Stimulated activated CD4-positive, alpha-beta T cell treated with anti-CD3 and anti-CD28 coated beads, Interleukin-12 subunit alpha, Interleukin-12 subunit beta, amount 100 ng/mL, for 24 hours (primary cell): ENCODE measurements at regions not wholly inside any gene's neighbourhood (a gene's known extent, or its start where the extent isn't known, plus 50 kb on each side); places are given as distances from the start of the nearest gene placed in this dataset.

ENCODE experiments used
- DNase-seq, 2 experiments: peaks; one replicate each; pipeline ENCODE4 v3.0.0-alpha.2; 2020; ENCODE audit warnings: low read depth in 2 of 2

DNA sequence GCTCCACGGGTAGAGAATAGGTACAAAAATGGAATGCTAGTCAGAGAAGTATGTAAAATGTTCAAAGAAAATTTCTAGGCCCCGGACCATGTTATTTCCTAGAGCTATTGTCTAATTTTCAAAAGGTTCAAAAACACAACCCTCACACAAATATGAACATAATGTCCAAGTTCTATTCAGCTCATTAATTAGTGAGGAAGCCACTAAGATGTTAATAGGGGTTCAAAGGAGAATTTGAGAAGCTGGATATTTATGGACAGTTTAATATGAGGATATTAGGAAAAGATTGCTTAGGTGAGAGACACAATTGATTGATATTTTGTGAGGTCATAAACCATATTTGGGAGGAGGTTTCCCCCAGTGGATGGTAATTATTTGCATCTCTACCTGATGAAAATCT is 710.6 kb upstream of the ID2 start:
- DNase-seq: no peak

DNA sequence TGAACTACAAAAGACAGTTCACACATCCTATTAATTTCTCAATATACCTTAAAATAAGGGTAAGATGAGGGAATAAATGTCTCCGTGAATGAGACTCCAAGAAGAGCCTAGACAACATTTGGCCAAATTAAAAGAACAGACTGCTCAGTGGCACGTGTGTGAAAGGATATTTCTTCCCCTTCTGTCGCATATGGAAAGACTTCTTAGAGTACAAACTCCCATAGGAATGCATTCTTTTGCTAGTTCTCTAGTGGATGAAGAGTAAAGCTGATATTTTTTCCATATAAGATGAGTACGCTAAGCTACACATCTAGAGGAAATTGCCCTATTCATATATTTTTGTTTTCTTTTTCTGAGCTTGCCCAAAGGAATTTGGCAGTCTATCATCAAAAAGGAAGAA is 710.0 kb upstream of the ID2 start:
- no peak for DNase-seq

DNA sequence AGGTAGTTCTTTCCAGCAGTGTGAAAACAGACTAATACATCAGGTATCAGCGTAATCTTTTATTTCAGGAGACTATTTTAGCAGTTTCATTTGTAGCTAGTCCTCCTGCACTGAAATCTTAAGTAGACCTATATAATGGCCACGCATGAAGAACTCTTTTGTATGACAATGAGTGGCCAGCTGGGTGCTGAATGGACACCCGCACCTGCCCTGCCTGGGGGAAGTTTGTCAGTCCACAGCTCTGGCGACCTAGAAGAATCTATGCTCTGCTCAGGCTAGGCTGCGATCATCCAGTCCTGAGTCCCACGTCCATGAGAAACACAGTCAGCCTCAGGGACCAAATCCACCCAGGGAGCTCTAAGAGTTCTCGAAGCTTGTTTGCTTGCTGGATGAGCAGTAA is 709.2 kb upstream of the ID2 start:
- DNase-seq: no peak

DNA sequence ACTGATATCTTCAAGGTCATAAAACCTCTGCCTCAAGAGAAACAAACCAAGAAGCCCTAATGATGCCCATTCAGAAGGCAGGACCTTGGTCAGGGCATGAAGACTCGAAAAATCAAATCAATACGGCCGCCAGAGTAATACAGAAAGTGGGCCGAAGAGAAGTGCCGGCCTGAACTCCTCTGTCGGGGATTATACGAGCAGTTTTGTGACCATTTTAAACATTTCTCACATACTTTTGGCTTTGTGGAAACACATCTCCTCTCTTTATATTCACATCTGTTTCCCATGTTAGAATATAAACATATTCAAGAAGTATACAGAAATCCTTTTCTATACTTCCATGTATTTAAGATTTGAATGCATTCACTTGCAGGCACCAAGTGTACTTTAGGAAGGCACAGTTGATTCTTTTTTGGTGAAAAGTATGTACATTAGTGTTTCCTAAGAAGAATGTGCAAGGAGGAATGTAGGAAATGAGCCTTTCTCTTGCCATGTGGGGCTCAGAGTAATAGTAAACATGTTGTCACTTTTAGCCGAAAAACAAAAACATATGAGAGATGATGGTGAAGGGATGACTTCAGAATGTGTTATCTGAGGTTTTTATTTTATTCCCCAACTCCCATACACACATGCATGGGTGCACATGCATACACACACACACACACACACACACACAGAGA is 707.9 kb upstream of the ID2 start:
- DNase-seq: no peak

DNA sequence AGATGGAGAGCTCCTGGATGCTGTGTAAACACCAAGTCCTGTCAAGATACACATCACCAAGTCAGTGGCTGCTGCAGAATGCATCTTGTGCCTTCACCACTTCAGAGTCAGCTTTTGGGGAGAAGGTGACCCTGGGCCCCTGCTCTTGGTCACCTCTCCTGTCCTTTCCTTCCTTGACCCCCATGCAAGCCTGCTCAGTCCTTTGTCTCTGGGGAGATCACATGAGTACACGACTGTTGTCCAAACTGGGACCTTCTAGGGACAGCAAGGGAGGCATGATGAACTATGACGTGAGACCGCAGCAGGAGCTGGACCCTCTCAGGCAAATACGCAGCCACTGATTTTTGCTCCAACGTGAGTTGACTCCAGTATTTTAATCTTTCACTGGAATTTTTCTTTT is 706.9 kb upstream of the ID2 start:
- no peak for DNase-seq

DNA sequence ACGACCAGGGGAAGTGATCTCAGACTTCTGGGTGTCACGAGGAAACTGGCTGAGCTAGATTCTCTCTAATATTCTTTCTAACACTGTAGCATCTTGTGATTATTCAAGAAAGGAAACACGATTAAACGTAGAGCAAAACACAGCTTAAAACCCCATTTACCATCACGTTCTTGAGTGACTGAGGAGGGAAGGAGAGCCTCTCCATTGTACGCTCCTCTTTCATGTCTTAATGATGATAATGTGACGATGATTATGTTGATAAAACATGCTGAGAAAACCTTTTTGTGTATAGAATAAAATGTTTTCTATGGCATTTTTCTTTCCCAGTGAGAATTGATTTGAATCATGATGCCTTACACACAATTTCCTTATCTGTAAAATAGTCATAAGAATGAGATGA is 705.6 kb upstream of the ID2 start:
- no peak for DNase-seq

DNA sequence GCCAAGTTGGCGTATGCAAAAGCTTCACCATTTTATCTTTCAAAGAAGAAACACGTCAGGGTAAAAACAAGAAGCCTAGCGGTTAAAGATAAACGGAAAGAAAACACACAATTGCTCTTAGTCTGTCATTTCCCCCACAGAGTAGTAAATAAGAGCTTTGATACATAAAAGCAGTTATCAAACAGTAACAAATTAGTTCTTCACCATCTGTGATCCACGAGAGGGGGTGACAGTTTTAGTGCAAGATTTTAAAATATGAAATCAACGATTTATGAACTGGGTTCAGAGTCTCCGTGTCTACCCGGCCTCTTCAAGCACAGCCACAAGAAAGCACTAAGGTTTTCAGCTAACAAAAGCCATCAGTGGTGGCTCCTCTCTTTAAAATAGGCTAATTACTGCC is 703.9 kb upstream of the ID2 start:
- no peak for DNase-seq

DNA sequence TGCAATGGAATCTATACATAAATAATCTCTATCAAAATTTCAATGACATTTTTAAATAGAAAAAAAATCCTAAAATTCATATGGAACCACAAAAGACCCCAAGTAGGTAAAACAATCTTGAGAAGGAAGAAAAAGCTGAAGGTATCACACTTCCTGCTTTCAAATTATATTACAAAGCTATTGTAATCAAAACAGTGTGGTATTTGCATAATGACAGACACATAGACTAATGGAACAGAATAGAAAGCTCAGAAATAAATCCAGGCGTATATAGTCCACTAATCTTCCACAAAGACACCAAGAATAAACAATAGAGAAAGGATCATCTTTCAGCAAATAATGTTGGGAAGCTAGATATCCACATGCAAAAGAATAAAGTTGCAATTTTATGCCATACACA is 699.8 kb upstream of the ID2 start:
- DNase-seq: no peak

DNA sequence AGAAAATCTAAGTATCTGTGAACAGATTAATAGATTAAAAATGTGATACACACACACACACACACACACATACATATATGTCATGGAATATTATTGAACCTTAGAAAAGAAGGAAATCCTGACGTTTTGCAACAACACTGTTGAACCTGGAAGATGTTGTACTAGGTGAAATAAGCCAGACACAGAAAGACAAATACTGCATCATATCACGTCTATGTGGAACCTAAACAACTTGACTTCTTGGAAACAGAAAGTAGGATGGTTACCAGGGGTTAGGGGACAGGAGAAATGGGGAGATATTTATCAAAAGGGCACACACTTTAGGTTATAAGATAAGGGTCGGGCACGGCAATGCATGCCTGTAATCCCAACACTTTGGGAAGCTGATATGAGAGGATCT is 698.4 kb upstream of the ID2 start:
- no peak for DNase-seq

DNA sequence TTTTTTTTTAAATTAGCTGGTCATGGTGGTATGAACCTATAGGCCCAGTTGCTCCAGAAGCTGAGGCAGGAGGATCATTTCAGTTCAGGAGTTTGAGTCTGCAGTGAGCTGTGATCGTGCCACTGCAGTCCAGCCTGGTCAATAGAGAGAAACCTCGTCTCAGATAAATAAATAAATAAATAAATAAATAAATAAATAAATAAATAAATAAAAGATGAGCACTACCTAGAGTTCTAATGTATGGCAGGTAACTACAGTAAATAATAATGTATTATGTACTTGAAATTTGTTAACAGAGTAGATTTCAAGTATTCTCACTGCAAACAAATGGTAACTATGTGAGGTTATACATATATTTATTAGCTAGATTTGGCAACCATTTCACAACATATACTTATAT is 697.9 kb upstream of the ID2 start:
- DNase-seq: no peak

DNA sequence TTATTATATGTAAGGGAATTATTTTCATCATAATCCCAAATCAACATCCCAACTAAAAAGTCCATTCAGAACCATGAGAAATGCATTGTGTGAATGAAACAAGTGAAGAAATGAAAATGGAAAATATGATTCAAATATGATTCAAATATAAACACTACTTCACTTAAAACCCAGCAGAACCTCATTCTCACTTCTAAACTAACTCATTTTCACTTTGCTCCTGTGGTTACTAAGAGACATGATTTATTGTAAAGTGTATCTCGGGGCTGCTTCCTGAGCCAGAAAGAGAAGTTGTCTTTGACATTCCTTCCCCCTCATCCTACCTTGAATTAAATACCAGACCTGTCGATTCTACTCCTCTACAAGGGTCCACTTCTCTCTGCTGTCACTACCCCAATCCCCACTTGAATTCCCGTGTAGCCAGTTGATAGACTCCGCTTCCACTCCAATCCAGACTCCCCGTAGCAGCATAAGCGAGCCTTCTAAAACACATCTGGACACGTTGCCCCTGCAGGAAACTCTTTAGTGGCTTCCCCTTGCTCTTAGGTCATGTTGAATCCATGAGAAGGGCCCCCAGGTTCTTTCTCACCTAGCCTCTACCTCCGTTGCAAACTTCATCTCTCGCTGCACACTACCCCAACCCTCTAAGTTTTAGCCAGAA is 697.0 kb upstream of the ID2 start:
- no peak for DNase-seq

DNA sequence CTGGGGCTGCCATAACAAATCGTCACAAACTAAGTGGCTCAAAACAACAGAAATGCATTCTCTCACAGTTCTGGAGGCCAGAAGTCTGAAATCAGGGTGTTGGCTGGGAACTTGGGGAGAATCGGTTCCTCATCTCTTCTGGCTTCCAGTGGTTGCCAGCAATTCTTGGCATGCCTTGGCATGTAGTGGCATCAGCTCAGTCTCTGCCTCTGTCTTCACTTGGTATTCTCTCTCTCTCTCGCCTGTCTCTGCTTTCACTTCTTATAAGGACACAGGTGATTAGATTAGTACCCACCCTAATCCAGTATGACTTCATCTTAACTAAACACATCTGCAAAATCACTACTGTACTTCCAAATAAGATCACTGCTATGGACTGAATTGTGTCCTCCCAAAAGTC is 695.4 kb upstream of the ID2 start:
- no peak for DNase-seq

DNA sequence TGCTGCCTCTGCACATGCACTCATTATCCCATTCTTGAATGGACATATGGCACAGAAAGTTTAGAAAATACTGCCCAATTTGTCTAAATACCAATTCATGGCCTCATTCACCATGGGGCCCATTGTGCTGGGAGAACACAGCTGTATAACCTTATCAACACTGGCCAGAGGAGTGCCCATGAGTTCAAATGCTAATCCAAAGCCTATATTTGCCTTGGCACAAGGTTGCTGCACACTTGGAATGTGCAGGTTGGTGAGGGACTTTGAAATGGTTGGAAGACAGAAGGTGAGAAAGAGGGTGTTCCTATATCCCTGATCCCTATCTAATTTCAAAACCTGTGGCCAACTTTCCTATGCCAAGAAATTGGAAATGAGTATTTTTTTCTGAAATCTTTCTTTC is 693.9 kb upstream of the ID2 start:
- no peak for DNase-seq

DNA sequence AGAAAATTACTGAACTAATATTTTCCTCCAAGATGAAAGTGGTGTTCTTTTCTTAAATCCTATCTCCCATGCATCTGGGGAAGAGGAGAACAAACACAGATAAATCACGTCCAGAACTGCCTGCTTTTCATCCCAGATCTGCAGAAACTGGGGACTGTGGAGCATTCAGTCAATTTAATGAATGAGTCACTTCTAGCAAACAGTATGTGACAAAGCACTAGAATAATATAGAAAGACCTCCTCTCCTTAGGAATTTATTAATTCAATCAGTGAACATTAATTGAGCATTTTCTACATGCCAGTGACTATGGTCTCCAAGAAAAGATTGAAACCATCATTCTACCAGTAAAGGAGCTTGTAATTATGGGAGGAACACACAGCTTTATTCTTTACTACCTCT is 693.4 kb upstream of the ID2 start:
- no peak for DNase-seq

DNA sequence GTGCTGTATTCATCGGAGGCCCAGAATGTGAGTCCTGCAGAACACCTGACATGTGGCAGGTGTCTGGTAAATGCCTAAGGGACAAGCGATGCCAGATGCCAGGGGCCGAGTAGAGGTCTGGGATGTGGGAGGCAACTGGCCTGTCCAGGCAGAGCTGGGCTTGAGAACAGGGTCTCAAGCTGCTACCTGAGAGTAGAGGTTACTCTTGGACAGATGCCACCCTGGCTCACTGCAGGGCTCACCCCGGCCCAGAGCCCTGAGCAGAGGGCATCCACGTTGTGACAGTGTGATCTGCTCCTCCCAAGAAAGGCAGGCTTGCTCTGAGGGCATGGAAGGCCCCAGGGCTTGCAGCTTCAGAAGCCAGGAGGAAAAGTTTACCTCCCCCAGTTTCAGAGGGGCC is 692.0 kb upstream of the ID2 start:
- no peak for DNase-seq

DNA sequence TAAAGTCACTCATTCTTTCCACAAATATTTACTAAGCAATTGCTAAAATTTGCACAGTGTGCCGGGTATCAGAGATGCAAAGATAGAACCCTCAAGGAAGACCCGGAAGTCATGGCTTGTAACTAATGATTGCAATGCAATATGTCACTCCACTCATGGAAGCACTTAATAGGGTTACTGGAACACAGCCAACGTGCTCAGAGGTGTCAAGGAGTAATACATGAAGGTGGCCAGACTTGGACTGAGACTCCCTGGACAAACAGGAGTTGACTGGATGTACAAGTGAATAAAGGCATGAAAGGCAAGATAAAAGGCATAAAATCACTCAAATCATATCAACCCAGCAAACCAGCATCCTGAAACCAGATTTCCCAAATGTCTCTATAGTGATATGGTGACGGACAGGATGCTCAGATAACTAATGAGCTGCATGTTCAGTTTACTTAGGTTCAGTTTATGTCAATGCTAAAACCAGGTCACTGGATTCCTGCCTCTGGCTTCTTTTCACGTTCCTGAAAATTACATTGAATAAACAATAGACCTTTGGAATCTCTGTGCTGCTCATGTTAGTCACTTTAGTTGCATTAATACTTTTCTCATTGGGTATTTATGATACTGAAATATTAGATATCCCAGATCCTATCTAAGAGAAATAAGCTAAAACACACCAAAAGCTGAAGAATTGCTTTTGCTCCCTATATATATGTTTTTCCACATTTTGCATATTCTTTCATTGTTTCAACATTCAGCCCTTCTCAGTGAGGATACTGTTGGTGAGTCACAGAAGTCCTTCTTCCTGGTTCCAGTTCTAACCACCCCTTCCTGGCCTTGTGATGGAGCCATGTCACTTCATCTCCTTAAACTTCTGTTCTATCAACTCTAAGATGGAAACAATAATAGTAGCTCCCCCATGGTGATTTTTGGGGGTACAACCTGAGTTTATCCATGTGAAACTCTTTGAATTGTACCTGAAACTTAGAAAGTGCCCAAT is 688.9 kb upstream of the ID2 start:
- no peak for DNase-seq

DNA sequence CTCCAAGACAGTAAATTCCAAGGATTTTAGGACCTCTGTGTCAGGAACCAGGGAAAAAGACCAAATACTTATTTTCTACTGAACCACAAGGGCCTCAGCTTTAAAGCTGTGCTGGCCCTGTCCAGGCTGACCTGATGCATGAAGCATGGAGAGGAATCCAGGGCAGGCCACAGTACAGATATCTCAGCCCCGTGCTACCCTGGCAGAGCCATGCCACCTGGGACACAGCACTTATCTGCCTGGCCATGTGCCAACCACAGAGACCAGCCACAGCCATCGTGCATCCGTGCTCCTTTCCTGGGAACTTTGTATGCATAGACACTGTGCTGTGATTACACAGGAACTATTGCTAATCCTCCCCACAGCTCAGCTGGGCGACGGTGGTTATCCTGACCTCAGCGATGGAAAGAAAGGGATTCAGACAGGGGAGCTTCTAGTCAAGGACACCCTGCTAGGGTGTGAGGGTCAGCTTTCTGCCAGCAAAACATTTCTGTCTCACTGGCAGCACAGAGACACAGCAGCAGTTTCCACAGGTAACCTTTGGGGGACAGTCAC is 687.4 kb upstream of the ID2 start:
- DNase-seq: no peak

DNA sequence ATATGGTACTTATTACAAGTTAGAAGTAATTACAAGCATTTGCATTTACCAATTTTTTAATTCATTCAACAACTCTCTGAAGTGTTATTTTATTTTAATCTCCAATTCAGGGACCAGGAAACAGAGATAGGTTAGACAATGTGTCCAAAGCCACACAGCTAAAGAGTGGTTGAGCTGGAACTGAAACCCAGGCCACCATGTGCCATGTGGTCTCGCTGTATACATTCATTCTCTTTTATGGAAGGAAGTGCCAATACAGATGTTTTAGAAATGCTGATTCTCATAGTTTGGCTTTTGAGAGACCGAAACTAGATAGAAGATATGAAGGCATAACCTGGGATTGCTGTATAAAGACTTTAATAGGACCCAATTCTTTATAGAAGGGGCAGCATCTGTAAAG is 684.6 kb upstream of the ID2 start:
- no peak for DNase-seq

DNA sequence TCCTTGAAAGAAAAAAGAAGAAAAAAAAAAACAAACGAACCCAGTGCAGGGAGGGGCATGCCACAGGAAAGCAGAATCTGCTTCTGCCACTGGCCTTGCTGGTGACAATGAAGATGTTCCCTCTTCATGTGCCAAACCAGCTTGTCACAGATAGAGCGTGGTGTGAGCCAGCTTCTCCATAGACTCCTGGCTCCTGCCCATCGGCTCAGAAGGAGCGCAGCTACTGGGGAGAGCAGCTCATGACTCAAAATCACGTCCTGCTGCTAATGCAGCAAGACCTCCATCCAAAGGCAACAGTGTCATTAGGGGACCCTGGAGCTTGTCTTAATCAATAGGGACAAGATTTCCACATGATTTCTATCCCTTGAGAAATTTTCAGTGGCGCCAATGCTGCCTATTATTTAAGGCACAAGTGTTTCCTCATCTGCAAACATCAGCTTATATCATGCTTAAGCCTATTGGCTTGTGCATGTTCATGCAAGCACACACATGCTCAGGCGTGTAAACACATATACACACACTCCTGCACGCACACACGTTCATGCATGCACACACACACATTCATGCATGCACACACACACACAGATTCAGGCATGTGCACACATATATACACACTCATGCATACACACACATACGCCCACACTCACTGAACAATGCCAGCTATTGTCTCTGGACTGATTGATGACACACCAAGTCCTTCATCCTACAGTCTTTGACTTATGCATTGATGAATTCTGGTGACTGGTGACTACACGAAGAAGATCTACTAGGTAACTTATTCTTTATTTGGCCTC is 682.0 kb upstream of the ID2 start:
- no peak for DNase-seq

DNA sequence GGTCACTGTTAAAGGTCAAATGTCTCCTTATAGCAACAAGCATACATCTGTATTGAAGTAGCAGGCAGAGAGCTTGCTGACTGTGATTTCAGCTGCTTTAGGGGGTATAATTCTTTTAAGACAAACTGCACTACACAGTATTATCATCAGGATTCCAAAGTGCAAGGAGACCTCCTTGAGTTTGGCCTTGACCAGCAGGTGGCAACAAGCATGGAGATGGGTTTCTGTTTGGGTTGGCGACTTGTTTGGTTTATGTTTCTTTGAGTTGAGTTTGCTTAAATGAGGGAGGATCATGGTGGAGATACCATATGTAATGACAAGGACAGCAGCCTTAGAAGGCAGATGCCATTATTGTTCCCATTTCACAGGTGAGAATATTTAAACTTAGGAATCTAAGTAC is 681.0 kb upstream of the ID2 start:
- DNase-seq: no peak

DNA sequence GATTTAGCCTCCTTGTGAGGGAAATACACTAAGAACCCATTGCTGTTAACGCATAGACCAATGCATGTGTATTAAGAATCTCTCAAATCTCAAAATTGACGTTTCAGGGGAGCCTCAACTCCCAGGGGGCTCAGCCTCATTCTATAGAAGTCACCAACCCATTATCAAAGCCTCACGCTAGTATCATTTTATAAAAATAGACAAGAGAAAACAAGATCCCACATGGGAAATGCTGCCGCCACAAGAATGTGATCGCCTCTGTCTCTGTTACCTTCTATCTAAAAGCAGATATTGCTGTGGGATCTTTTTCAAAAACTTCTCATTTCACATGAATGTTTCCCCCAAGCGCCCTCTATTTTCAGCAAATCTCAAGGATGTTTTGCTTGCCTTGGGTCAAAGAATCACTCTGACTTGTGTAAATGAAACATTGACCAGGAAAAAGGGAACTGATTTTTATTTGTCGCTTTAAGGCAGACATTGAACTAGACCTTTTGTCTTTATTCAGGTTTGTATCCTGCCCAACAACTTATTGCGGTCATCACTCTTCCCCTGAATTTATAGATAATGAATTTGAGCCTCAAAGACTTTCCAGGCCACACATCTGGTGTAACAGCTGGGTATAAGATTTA is 679.0 kb upstream of the ID2 start:
- DNase-seq: no peak
